Amniotic epithelial cell (primary cell): ENCODE measurements at regions not wholly inside any gene's neighbourhood (a gene's known extent, or its start where the extent isn't known, plus 50 kb on each side); places are given as distances from the start of the nearest gene placed in this dataset.
"Not testable (repeated sequence)": the region's sequence is repeated elsewhere in the genome, so short reads cannot be mapped to it uniquely, and the experiment has no call there.

ENCODE experiments used
- DNase-seq: peaks from one replicate; pipeline ENCODE4 v3.0.0-alpha.2; 2010; ENCODE audit warnings: low read depth

GRCh38 chr18:27581296-27581904 is 396.3 kb upstream of the CHST9 start:
- DNase-seq, result peak; percentile 90

GRCh38 chr18:27579364-27579763 is 394.3 kb upstream of the CHST9 start:
- DNase-seq, result no peak

- no peak for DNase-seq
Observed at GRCh38 chr18:27577752-27578151, 392.6 kb upstream of the CHST9 start.

- no peak for DNase-seq
Observed at GRCh38 chr18:27577265-27577664, 392.2 kb upstream of the CHST9 start.

GRCh38 chr18:27567434-27567833 is 382.3 kb upstream of the CHST9 start:
- no peak for DNase-seq

- DNase-seq, result no peak
Observed at GRCh38 chr18:27564066-27564465, 379.0 kb upstream of the CHST9 start.

- no peak for DNase-seq
Observed at GRCh38 chr18:27558388-27559155, 373.5 kb upstream of the CHST9 start.

GRCh38 chr18:27556741-27557140 is 371.6 kb upstream of the CHST9 start:
- DNase-seq, result no peak

GRCh38 chr18:27549335-27550039 is 364.4 kb upstream of the CHST9 start:
- no peak for DNase-seq

GRCh38 chr18:27546991-27547390 is 361.9 kb upstream of the CHST9 start:
- no peak for DNase-seq

GRCh38 chr18:27544206-27544605 is 359.1 kb upstream of the CHST9 start:
- no peak for DNase-seq

GRCh38 chr18:27541293-27541692 is 356.2 kb upstream of the CHST9 start:
- DNase-seq, result no peak

- no peak for DNase-seq
Observed at GRCh38 chr18:27540111-27540510, 355.0 kb upstream of the CHST9 start.

GRCh38 chr18:27528925-27529521 is 343.9 kb upstream of the CHST9 start:
- DNase-seq, result no peak

- DNase-seq, result no peak
Observed at GRCh38 chr18:27527856-27528255, 342.7 kb upstream of the CHST9 start.

GRCh38 chr18:27520401-27520800 is 335.3 kb upstream of the CHST9 start:
- DNase-seq, result peak; percentile 54

GRCh38 chr18:27510036-27510633 is 325.0 kb upstream of the CHST9 start:
- DNase-seq, result not testable (repeated sequence)

- DNase-seq, result no peak
Observed at GRCh38 chr18:27501671-27502070, 316.6 kb upstream of the CHST9 start.

- no peak for DNase-seq
Observed at GRCh38 chr18:27500531-27500930, 315.4 kb upstream of the CHST9 start.

GRCh38 chr18:27497246-27497645 is 312.1 kb upstream of the CHST9 start:
- DNase-seq, result no peak

GRCh38 chr18:27493182-27493581 is 308.1 kb upstream of the CHST9 start:
- DNase-seq, result no peak

- no peak for DNase-seq
Observed at GRCh38 chr18:27491772-27492171, 306.7 kb upstream of the CHST9 start.
